ENCODE measurements at regions not wholly inside any gene's neighbourhood (a gene's known extent, or its start where the extent isn't known, plus 50 kb on each side); places are given as distances from the start of the nearest gene placed in this dataset.

GRCh38 chr4:187604984-187605383 lies 390.6 kb upstream of the ZFP42 start:
- H2BK20ac ChIP-seq (ENCODE audit: low read length): peak overlapping the region; percentile 36; the same call in 1 of the 2 replicates
- no peaks in the 10 kb centered on the region for H3K36me3 ChIP-seq (ENCODE audit: control insufficient read depth in 2 of 4, insufficient read depth in 4 of 4, low read length in 3 of 4)
- 75% methylated on average over 9 of the region's 9 CpGs; no CpG with 5 or more reads in 1 of the 2 experiments for WGBS, 2 experiments (ENCODE audit: extremely low coverage in 1 of 2, insufficient coverage in 1 of 2, insufficient read length in 1 of 2, insufficient replicate concordance in 2 of 2, low coverage in 1 of 2, low lambda C conversion rate in 2 of 2, missing lambda C conversion rate in 1 of 2)
- H2BK15ac ChIP-seq (ENCODE audit: low read length): no peak overlapping the region
- H4K91ac ChIP-seq (replicated peaks; ENCODE audit: insufficient read length, low read length): peak overlapping the region; percentile 34
- H3K4ac ChIP-seq (replicated peaks; ENCODE audit: insufficient read length, low read depth, low read length): no peak overlapping the region
- no peaks in the 10 kb centered on the region for H3K27me3 ChIP-seq (replicated peaks in 1 of 4; ENCODE audit: control insufficient read depth in 3 of 4, extremely low read depth in 1 of 4, insufficient read depth in 3 of 4, low read length in 3 of 4)
- no peak overlapping the region for H3K14ac ChIP-seq (ENCODE audit: insufficient read length)
- H2BK120ac ChIP-seq (replicated peaks; ENCODE audit: low read depth, low read length): no peak overlapping the region
- no peak overlapping the region for H3K4me3 ChIP-seq (ENCODE audit: extremely low read depth in 1 of 4, insufficient read depth in 2 of 4, low read depth in 3 of 4, low read length in 4 of 4)
- DNase-seq (ENCODE audit: low read depth in 1 of 2, low spot score in 2 of 2) (no peak), FAIRE-seq (no peak)
- POLR2A ChIA-PET (ENCODE audit: partially characterized antibody): no interaction called here
- H3K9me3 ChIP-seq (ENCODE audit: insufficient read depth in 2 of 2, low read depth in 1 of 2, low read length in 1 of 2): no peaks in the 10 kb centered on the region
- H3K18ac ChIP-seq (ENCODE audit: extremely low read depth, low read length): no peak overlapping the region
- H4K8ac ChIP-seq (ENCODE audit: extremely low read depth, insufficient read depth, low read length): peak overlapping the region; percentile 69; the same call in 1 of the 2 replicates
- no peaks in the 10 kb centered on the region for H3K79me2 ChIP-seq (ENCODE audit: control insufficient read depth in 1 of 2, insufficient read depth in 2 of 2, low read length in 2 of 2)
- H2BK5ac ChIP-seq (ENCODE audit: low read depth, low read length): no peak overlapping the region
- H3K4me1 ChIP-seq (replicated peaks in 1 of 4; ENCODE audit: control insufficient read depth in 3 of 4, insufficient read depth in 4 of 4, low read length in 3 of 4): no peaks in the 10 kb centered on the region; a peak in 1 of 7 replicates
- H3K23ac ChIP-seq (ENCODE audit: insufficient read length): no peak overlapping the region
- H3K4me2 ChIP-seq (ENCODE audit: insufficient read depth in 1 of 2, low read depth in 2 of 2, low read length in 2 of 2): no peak overlapping the region
- no peak overlapping the region for H2AK5ac ChIP-seq (ENCODE audit: low read depth, low read length)
- H2BK12ac ChIP-seq (ENCODE audit: low read depth, low read length): peak overlapping the region; percentile 77; the same call in 1 of the 2 replicates
- CTCF ChIA-PET (ENCODE audit: partially characterized antibody): interaction anchor here (0.6 to 3.6 kb wide), 5 partner anchors 12 to 394 kb away, joined by 3 to 20 read pairs (median 3); no protein-coding TSS in a partner anchor
- no peak overlapping the region for H4K5ac ChIP-seq (ENCODE audit: insufficient read length, low read depth, low read length)
- no peaks in the 10 kb centered on the region for H3K79me1 ChIP-seq (ENCODE audit: low read depth, low read length)
- peak overlapping the region; percentile 100 for H2AFZ ChIP-seq (ENCODE audit: low read length)
- H3K9ac ChIP-seq (replicated peaks in 1 of 4; ENCODE audit: extremely low read depth in 1 of 4, low read depth in 3 of 4, low read length in 3 of 4): no peak overlapping the region
- H4K20me1 ChIP-seq (replicated peaks in 1 of 2; ENCODE audit: control insufficient read depth in 1 of 2, insufficient read depth in 2 of 2, low read length in 2 of 2): no peaks in the 10 kb centered on the region
- no peak overlapping the region for H3K56ac ChIP-seq (replicated peaks; ENCODE audit: insufficient read length, low read depth, low read length)
- H3K23me2 ChIP-seq (ENCODE audit: low read depth, low read length): no peaks in the 10 kb centered on the region
- H3K27ac ChIP-seq (ENCODE audit: low read depth, low read length): no peak overlapping the region
- no peak for TF ChIP-seq KDM5A (IDR thresholded peaks at IDR 0.05; ENCODE audit: low read length)
- TF ChIP-seq BACH1 (IDR thresholded peaks at IDR 0.05; ENCODE audit: low read length): no peak
- TF ChIP-seq GTF2F1 (IDR thresholded peaks at IDR 0.05; ENCODE audit: borderline replicate concordance, low read depth, low read length): no peak
- no peak for TF ChIP-seq CTCF (IDR thresholded peaks at IDR 0.05; ENCODE audit: control extremely low read depth in 1 of 3, insufficient read depth in 1 of 3, low read depth in 1 of 3, low read length in 3 of 3)
- no peak for TF ChIP-seq SRF (IDR thresholded peaks at IDR 0.05; ENCODE audit: low read depth, low read length)
- TF ChIP-seq SAP30 (IDR thresholded peaks at IDR 0.05; ENCODE audit: insufficient read depth, insufficient replicate concordance, low read length): no peak
- TF ChIP-seq TEAD4 (IDR thresholded peaks at IDR 0.05; ENCODE audit: low read depth, low read length): no peak
- no peak for TF ChIP-seq BCL11A (IDR thresholded peaks at IDR 0.05; ENCODE audit: low read depth in 2 of 2, low read length in 2 of 2)
- TF ChIP-seq E2F6 (IDR thresholded peaks at IDR 0.05): no peak
- no peak for TF ChIP-seq RBBP5 (IDR thresholded peaks at IDR 0.05; ENCODE audit: borderline replicate concordance, low read depth, low read length)
- no peak for TF ChIP-seq TAF1 (IDR thresholded peaks at IDR 0.05; ENCODE audit: low read depth, low read length)

Data from H1 (cell line).